ENCODE measurements at regions not wholly inside any gene's neighbourhood (a gene's known extent, or its start where the extent isn't known, plus 50 kb on each side); places are given as distances from the start of the nearest gene placed in this dataset.
"Not testable (repeated sequence)": the region's sequence is repeated elsewhere in the genome, so short reads cannot be mapped to it uniquely, and the experiment has no call there.

DNA sequence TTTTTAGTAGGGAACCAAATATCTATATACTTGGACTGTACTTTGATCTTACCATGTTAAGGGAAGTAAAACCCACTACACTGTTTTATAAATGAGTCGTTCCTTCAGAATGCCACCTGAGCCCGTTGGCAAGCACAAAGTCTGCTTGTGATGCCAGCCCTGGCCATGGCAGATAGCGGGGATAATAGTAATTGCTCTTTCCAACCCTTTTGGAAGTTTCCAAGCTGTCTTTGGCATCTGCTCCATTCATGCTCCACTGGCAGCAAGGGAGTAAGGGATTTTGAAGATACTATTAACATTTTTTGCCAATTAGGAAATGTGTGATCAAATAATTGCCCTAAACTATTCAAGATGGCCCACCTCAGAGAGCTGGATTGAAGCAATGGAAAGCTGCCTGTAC is 689.2 kb upstream of the SLIT2 start:
- Histone ChIP-seq H3K27me3 (ENCODE audit: control insufficient read depth, insufficient read depth, low read length) (no peaks in the 10 kb centered on the region), H3K36me3 (ENCODE audit: control insufficient read depth, insufficient read depth, low read length) (no peaks in the 10 kb centered on the region), H3K9me3 (ENCODE audit: control insufficient read depth, insufficient read depth, low read depth, low read length) (no peaks in the 10 kb centered on the region), H3K4me1 (ENCODE audit: control insufficient read depth, insufficient read depth, low read length) (no peaks in the 10 kb centered on the region), H3K27ac (ENCODE audit: low read length) (no peak overlapping the region), H3K4me3 (ENCODE audit: low read depth in 2 of 2, low read length in 2 of 2) (no peak overlapping the region)
- in situ Hi-C loops (cut with HindIII; ENCODE audit: low pct_unique_long_range_greater_than_20kb, low sequenced_read_pairs): no loop called here
- DNase-seq (ENCODE audit: low read depth, low spot score): no peak
- no peak for ATAC-seq
- POLR2A ChIA-PET: no interaction called here
- TF ChIP-seq TCF7L2 (IDR thresholded peaks at IDR 0.05; ENCODE audit: low read depth, low read length) (no peak), POLR2AphosphoS5 (IDR thresholded peaks at IDR 0.05; ENCODE audit: low read depth, low read length) (no peak), CTCF (IDR thresholded peaks at IDR 0.05) (no peak), SIN3A (IDR thresholded peaks at IDR 0.05; ENCODE audit: borderline replicate concordance, insufficient read depth, low read depth, low read length) (no peak)
- TF ChIP-seq, protein P1, sequence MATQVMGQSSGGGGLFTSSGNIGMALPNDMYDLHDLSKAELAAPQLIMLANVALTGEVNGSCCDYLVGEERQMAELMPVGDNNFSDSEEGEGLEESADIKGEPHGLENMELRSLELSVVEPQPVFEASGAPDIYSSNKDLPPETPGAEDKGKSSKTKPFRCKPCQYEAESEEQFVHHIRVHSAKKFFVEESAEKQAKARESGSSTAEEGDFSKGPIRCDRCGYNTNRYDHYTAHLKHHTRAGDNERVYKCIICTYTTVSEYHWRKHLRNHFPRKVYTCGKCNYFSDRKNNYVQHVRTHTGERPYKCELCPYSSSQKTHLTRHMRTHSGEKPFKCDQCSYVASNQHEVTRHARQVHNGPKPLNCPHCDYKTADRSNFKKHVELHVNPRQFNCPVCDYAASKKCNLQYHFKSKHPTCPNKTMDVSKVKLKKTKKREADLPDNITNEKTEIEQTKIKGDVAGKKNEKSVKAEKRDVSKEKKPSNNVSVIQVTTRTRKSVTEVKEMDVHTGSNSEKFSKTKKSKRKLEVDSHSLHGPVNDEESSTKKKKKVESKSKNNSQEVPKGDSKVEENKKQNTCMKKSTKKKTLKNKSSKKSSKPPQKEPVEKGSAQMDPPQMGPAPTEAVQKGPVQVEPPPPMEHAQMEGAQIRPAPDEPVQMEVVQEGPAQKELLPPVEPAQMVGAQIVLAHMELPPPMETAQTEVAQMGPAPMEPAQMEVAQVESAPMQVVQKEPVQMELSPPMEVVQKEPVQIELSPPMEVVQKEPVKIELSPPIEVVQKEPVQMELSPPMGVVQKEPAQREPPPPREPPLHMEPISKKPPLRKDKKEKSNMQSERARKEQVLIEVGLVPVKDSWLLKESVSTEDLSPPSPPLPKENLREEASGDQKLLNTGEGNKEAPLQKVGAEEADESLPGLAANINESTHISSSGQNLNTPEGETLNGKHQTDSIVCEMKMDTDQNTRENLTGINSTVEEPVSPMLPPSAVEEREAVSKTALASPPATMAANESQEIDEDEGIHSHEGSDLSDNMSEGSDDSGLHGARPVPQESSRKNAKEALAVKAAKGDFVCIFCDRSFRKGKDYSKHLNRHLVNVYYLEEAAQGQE (IDR thresholded peaks at IDR 0.05; ENCODE audit: insufficient read depth in 1 of 2, low read depth in 2 of 2, low read length in 1 of 2): no peak
- CTCF ChIA-PET: no interaction called here
- no TSS peak for BruUV-seq (replicated peaks)
- intact Hi-C loops (cut with micrococcal nuclease; ENCODE audit: unreplicated experiment): no loop called here

DNA sequence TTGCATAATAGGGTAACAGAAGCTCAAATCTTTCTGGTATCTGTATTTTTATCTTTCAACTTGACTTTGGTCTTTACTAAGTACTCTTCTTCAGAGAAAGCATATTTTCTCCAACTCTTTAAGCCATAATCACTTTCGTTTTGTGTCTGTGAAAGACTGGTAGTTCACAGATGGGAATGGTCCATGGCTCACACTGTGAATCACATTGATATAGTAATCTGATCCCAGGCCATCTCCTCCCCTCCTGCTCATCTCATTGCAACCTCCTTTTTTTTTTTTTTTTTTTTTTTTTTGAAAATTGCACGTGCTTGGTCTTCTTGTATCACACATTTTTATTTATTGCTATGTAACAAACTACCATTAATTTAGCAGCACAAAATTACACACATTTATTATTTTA is 694.5 kb upstream of the SLIT2 start:
- ChIA-PET POLR2A (no interaction called here), CTCF (no interaction called here)
- no peak for DNase-seq (ENCODE audit: low read depth, low spot score)
- Histone ChIP-seq H3K4me3 (ENCODE audit: low read depth in 2 of 2, low read length in 2 of 2) (no peak overlapping the region), H3K27ac (ENCODE audit: low read length) (no peak overlapping the region), H3K36me3 (ENCODE audit: control insufficient read depth, insufficient read depth, low read length) (no peaks in the 10 kb centered on the region), H3K4me1 (ENCODE audit: control insufficient read depth, insufficient read depth, low read length) (no peaks in the 10 kb centered on the region), H3K9me3 (ENCODE audit: control insufficient read depth, insufficient read depth, low read depth, low read length) (no peaks in the 10 kb centered on the region), H3K27me3 (ENCODE audit: control insufficient read depth, insufficient read depth, low read length) (no peaks in the 10 kb centered on the region)
- in situ Hi-C loops (cut with HindIII; ENCODE audit: low pct_unique_long_range_greater_than_20kb, low sequenced_read_pairs): no loop called here
- ATAC-seq: no peak
- BruUV-seq (replicated peaks): no TSS peak
- intact Hi-C loops (cut with micrococcal nuclease; ENCODE audit: unreplicated experiment): no loop called here
- TF ChIP-seq SIN3A (IDR thresholded peaks at IDR 0.05; ENCODE audit: borderline replicate concordance, insufficient read depth, low read depth, low read length) (no peak), TCF7L2 (IDR thresholded peaks at IDR 0.05; ENCODE audit: low read depth, low read length) (no peak), POLR2AphosphoS5 (IDR thresholded peaks at IDR 0.05; ENCODE audit: low read depth, low read length) (no peak), CTCF (IDR thresholded peaks at IDR 0.05) (no peak)
- TF ChIP-seq, protein P1 (IDR thresholded peaks at IDR 0.05; ENCODE audit: insufficient read depth in 1 of 2, low read depth in 2 of 2, low read length in 1 of 2): no peak

- H3K4me3 ChIP-seq (ENCODE audit: low read depth in 2 of 2, low read length in 2 of 2); in situ Hi-C loops (cut with HindIII; ENCODE audit: low pct_unique_long_range_greater_than_20kb, low sequenced_read_pairs); BruUV-seq (replicated peaks); DNase-seq (ENCODE audit: low read depth, low spot score); H3K9me3 ChIP-seq (ENCODE audit: control insufficient read depth, insufficient read depth, low read depth, low read length); H3K27ac ChIP-seq (ENCODE audit: low read length); H3K4me1 ChIP-seq (ENCODE audit: control insufficient read depth, insufficient read depth, low read length); H3K27me3 ChIP-seq (ENCODE audit: control insufficient read depth, insufficient read depth, low read length); ATAC-seq; H3K36me3 ChIP-seq (ENCODE audit: control insufficient read depth, insufficient read depth, low read length); CTCF ChIA-PET; intact Hi-C loops (cut with micrococcal nuclease; ENCODE audit: unreplicated experiment); POLR2A ChIA-PET: not testable (repeated sequence)
These were observed 695.4 kb upstream of the SLIT2 start for GRCh38 chr4:19556276-19556675.

Data from Panc1 (cell line).